Common myeloid progenitor, CD34-positive (primary cell): ENCODE measurements at regions not wholly inside any gene's neighbourhood (a gene's known extent, or its start where the extent isn't known, plus 50 kb on each side); places are given as distances from the start of the nearest gene placed in this dataset.

ENCODE experiments used
- CTCF ChIA-PET: fragments of 350-600 bp; sonication (Branson Sonifier 250); formaldehyde crosslinking; loops from one replicate; lab custom pipeline; 2021; ENCODE audit warnings: antibody characterized with exemption; lab: Charles Lee
- POLR2A ChIA-PET: fragments of 350-600 bp; sonication (Branson Sonifier 250); formaldehyde crosslinking; loops from one replicate; lab custom pipeline; 2021; ENCODE audit warnings: antibody characterized with exemption; lab: Charles Lee
- DNase-seq, 3 donors: peaks; one replicate each; pipeline versions ENCODE4 v3.0.0 to v3.0.0-alpha.2; 2013
- H3K27ac ChIP-seq, 2 experiments: 1 replicate in 1 of 2; 2 replicates in 1 of 2; pipeline ENCODE4 v1.7.0; 2013; ENCODE audit warnings: inconsistent platforms in 2 of 2, low read length in 2 of 2, mild to moderate bottlenecking in 2 of 2, low read depth in 1 of 2, moderate library complexity in 1 of 2; ENCODE audit not compliant: severe bottlenecking in 2 of 2, insufficient read depth in 1 of 2, poor library complexity in 1 of 2
- H3K27me3 ChIP-seq, 5 experiments: replicated peaks in 2 of 5; 1 replicate in 3 of 5; 2 replicates in 2 of 5; pipeline versions ENCODE4 v1.6.1 to v1.7.0; 2013; ENCODE audit warnings: low read length in 4 of 5, mild to moderate bottlenecking in 2 of 5, moderate library complexity in 2 of 5, inconsistent platforms in 1 of 5; ENCODE audit not compliant: insufficient read depth in 5 of 5, control insufficient read depth in 4 of 5
- H3K36me3 ChIP-seq, 4 experiments: 1 replicate in 2 of 4; 2 replicates in 2 of 4; pipeline versions ENCODE4 v1.6.1 to v1.7.0; 2013; ENCODE audit warnings: low read length in 3 of 4, control low read depth in 1 of 4, mild to moderate bottlenecking in 1 of 4; ENCODE audit not compliant: control insufficient read depth in 4 of 4, insufficient read depth in 4 of 4
- H3K4me1 ChIP-seq, 4 experiments: 1 replicate in 3 of 4; 2 replicates in 1 of 4; pipeline versions ENCODE4 v1.6.1 to v1.7.1; 2013; ENCODE audit warnings: low read length in 3 of 4, mild to moderate bottlenecking in 3 of 4, control low read depth in 1 of 4, inconsistent platforms in 1 of 4, moderate library complexity in 1 of 4; ENCODE audit not compliant: control insufficient read depth in 4 of 4, insufficient read depth in 4 of 4; ENCODE audit errors: control extremely low read depth in 1 of 4
- H3K4me3 ChIP-seq, 7 experiments: 1 replicate in 4 of 7; 2 replicates in 3 of 7; pipeline versions ENCODE4 v1.5.1 to v1.7.0; 2013; ENCODE audit warnings: mild to moderate bottlenecking in 7 of 7, low read length in 6 of 7, moderate library complexity in 6 of 7, inconsistent platforms in 2 of 7, low read depth in 2 of 7, control low read depth in 1 of 7; ENCODE audit not compliant: insufficient read depth in 4 of 7, control insufficient read depth in 1 of 7; ENCODE audit errors: extremely low read depth in 1 of 7
- H3K9me3 ChIP-seq, 5 experiments: 1 replicate in 4 of 5; 2 replicates in 1 of 5; pipeline versions ENCODE4 v1.6.1 to v1.7.1; 2013; ENCODE audit warnings: low read length in 4 of 5, mild to moderate bottlenecking in 2 of 5, inconsistent platforms in 1 of 5, low read depth in 1 of 5, moderate library complexity in 1 of 5; ENCODE audit not compliant: control insufficient read depth in 4 of 5, insufficient read depth in 2 of 5; ENCODE audit errors: control extremely low read depth in 1 of 5
- WGBS: methylation state at CpG from one replicate; pipeline ENCODE4 v1.1.5; 2013; ENCODE audit not compliant: insufficient coverage; 5-methylcytosine and 5-hydroxymethylcytosine counted together

- Histone ChIP-seq H3K9me3 (peaks cover 0 to 1% (median 0%) of the 10 kb centered on the region in 5 experiments), H3K27ac (no peak overlapping the region), H3K27me3 (no peaks in the 10 kb centered on the region), H3K4me1 (peaks cover 0 to 4% (median 0%) of the 10 kb centered on the region in 4 experiments), H3K4me3 (no peak overlapping the region), H3K36me3 (no peaks in the 10 kb centered on the region)
- no peak for DNase-seq
- ChIA-PET CTCF (no interaction called here), POLR2A (no interaction called here)
- WGBS = 96% methylated on average over 6 of the region's 8 CpGs
These were observed 1330.6 kb downstream of the DSC3 start for GRCh38 chr18:29711932-29712331.

- H3K36me3 ChIP-seq = no peaks in the 10 kb centered on the region
- H3K9me3 ChIP-seq = peaks cover 0 to 1% (median 0%) of the 10 kb centered on the region in 5 experiments
- ChIA-PET POLR2A (no interaction called here), CTCF (no interaction called here)
- no peaks in the 10 kb centered on the region for H3K27me3 ChIP-seq
- no peak overlapping the region for H3K4me3 ChIP-seq
- no peak overlapping the region for H3K27ac ChIP-seq
- WGBS = 100% methylated on average over 1 of the region's 1 CpG
- DNase-seq = no peak
- no peaks in the 10 kb centered on the region for H3K4me1 ChIP-seq
These were observed 1349.2 kb downstream of the DSC3 start for GRCh38 chr18:29693334-29693733.

GRCh38 chr18:29681578-29681977, 1361.0 kb downstream of the DSC3 start:
- Histone ChIP-seq H3K4me3 (no peak overlapping the region), H3K36me3 (no peaks in the 10 kb centered on the region), H3K27ac (no peak overlapping the region), H3K9me3 (peaks cover 0 to 1% (median 0%) of the 10 kb centered on the region in 5 experiments), H3K27me3 (no peaks in the 10 kb centered on the region), H3K4me1 (no peaks in the 10 kb centered on the region)
- DNase-seq = no peak
- ChIA-PET POLR2A (no interaction called here), CTCF (no interaction called here)
- WGBS = 100% methylated on average over 4 of the region's 4 CpGs

DNA sequence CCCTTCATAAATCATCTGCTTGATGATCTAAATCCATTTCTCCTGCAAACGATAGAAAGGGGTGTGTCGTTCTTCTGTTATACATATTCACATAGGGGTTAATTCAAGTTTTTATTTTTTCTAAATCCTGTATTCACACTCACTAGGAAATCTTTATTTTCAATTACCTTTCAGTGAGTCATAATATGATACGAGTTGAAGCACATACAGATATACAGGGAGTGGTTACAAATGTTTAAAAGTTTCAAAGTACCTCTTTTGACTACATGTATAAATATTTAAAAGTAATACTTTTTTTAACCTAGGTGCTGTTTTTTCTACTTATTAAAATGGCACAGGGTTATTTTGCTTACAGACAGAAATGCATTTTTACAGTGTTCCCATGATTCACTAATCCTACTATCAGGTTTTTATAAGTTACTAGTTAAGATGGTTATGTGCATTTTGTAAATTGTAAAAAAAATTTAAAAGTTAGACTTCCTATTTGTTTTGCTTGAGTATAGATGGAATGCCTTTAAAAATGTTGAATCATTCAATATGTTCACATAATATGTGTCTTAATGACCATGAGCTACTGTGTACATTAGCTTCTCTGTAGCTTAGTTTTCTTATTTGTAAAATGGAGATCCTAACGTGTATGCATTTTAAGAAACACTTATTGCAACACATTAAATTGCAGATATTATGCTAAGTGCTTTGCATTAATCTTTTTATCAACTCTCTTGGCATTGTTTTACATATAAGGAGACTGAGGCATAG, 1378.1 kb downstream of the DSC3 start:
- Histone ChIP-seq H3K4me3 (no peak overlapping the region), H3K36me3 (no peaks in the 10 kb centered on the region), H3K9me3 (no peaks in the 10 kb centered on the region), H3K27ac (no peak overlapping the region), H3K27me3 (no peaks in the 10 kb centered on the region), H3K4me1 (no peaks in the 10 kb centered on the region)
- WGBS = no CpG with 5 or more reads among the region's 4 CpGs
- ChIA-PET CTCF (no interaction called here), POLR2A (no interaction called here)
- DNase-seq = no peak

- ChIA-PET CTCF (interaction anchor here (1.2 kb wide), 1 partner anchor 21 kb away, joined by 4 read pairs; no protein-coding TSS in a partner anchor), POLR2A (no interaction called here)
- no peak overlapping the region for H3K4me3 ChIP-seq
- H3K9me3 ChIP-seq = no peaks in the 10 kb centered on the region
- H3K36me3 ChIP-seq = no peaks in the 10 kb centered on the region
- no peak overlapping the region for H3K27ac ChIP-seq
- no peaks in the 10 kb centered on the region for H3K4me1 ChIP-seq
- H3K27me3 ChIP-seq = no peaks in the 10 kb centered on the region
- WGBS = 100% methylated on average over 2 of the region's 3 CpGs
- no peak for DNase-seq
These were observed 1380.6 kb downstream of the DSC3 start for GRCh38 chr18:29661924-29662323.

- ChIA-PET CTCF (no interaction called here), POLR2A (no interaction called here)
- Histone ChIP-seq H3K4me1 (no peaks in the 10 kb centered on the region), H3K36me3 (no peaks in the 10 kb centered on the region), H3K27ac (no peak overlapping the region), H3K4me3 (no peak overlapping the region), H3K27me3 (no peaks in the 10 kb centered on the region), H3K9me3 (no peaks in the 10 kb centered on the region)
- no peak for DNase-seq
- WGBS = 100% methylated on average over 1 of the region's 1 CpG
These were observed 1381.8 kb downstream of the DSC3 start for GRCh38 chr18:29660777-29661176.

DNA sequence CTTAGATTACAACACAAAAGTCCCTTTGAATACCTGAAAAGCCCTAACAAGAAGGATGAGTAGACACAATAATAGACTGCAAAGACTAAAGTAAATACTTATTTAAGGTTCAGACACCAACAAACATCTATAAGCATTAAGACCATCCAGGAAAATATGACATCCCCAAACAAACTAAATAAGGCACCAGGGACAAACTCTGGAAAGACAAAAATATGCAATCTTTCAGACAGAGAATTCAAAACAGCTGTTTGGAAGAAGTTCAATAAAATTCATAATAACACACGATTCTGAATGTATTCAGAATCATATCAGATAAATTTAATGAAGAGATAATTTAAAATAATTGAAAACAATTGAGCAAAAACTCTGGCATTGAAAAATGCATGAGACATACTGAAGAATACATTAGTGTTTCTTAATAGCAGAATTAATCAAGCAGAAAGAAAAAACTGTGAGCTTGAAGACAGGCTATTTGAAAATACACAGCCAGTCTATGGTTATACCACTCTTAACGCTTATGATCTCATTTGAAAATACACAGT, 1388.8 kb downstream of the DSC3 start:
- H3K9me3 ChIP-seq = no peaks in the 10 kb centered on the region
- ChIA-PET POLR2A (no interaction called here), CTCF (no interaction called here)
- H3K4me1 ChIP-seq = no peaks in the 10 kb centered on the region
- H3K4me3 ChIP-seq = no peak overlapping the region
- WGBS = 100% methylated on average over 1 of the region's 2 CpGs
- DNase-seq = no peak
- no peaks in the 10 kb centered on the region for H3K27me3 ChIP-seq
- no peaks in the 10 kb centered on the region for H3K36me3 ChIP-seq
- no peak overlapping the region for H3K27ac ChIP-seq
